HG03060 (cell line): ENCODE measurements at regions not wholly inside any gene's neighbourhood (a gene's known extent, or its start where the extent isn't known, plus 50 kb on each side); places are given as distances from the start of the nearest gene placed in this dataset.

Source experiments
- ATAC-seq: cut with Tn5 transposase; IDR thresholded peaks from one replicate; pipeline ENCODE4 v1.9.1; 2021; ENCODE audit warnings: low read depth, moderate number of reproducible peaks; ENCODE audit not compliant: unreplicated experiment

- no peak for ATAC-seq
Measured at GRCh38 chr18:39515299-39515698, 1949.7 kb upstream of the CELF4 start.

GRCh38 chr18:39513186-39513585, 1947.6 kb upstream of the CELF4 start:
- ATAC-seq, result no peak

GRCh38 chr18:39506581-39507330, 1941.2 kb upstream of the CELF4 start:
- ATAC-seq, result no peak

DNA sequence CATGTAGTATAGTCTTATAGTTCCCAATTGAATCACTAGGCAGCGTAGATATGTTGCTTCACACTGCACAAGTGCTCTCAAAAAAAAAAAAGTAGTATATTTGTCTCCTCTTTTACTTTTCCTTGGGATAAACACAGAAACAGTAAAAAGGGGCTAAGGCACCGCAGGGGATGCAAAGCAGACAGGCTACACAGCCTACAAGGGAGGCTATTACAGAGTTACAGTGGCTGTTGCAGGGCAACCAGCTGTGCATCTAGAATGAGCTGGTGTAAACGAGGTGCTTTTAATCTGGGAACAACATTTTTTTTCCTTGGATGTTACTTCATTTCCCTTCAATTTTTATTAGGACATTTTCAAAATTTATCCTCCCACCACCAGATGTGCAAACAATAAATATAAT, 1934.7 kb upstream of the CELF4 start:
- no peak for ATAC-seq

DNA sequence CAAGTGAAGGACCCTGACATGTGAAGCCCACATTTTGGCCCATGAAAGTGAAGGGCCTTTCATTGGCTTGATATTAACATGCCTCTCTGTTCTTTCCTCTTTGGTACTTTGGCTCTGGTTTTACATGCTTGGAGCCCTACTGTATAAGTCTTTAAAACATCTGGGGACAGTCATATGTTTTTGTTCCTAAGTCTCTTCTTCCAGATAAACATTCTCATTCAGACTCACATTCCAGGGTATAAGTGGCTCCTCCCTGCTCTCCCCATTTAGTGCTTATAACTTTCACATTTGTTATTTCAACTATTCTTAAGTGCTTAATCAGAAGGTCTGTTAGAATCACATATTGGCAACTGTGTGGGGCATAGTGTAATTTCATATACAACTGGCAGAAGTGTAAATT, 1932.2 kb upstream of the CELF4 start:
- no peak for ATAC-seq

GRCh38 chr18:39496986-39497385, 1931.4 kb upstream of the CELF4 start:
- no peak for ATAC-seq

- ATAC-seq, result no peak
Measured at GRCh38 chr18:39494211-39494896, 1928.8 kb upstream of the CELF4 start.

DNA sequence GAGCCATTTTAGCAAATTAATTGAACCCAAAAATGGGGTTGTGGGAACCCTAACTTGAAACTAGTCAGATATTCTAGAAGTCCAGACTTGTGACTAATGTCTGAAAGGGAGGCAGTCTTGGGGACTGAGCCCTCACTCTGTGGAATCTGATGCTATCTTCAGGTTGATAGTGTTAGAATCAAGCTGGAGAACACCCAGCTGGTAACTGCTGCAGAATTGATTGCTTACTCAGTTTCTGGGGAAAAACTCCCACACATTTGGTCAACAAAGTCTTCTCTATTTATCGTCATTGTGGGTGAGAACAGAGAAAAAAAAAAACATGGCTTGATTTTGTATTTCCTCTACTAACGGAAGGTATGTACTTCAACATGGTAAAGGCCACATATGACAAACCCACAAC, 1925.8 kb upstream of the CELF4 start:
- ATAC-seq, result no peak

GRCh38 chr18:39489431-39489830, 1923.8 kb upstream of the CELF4 start:
- ATAC-seq, result no peak

DNA sequence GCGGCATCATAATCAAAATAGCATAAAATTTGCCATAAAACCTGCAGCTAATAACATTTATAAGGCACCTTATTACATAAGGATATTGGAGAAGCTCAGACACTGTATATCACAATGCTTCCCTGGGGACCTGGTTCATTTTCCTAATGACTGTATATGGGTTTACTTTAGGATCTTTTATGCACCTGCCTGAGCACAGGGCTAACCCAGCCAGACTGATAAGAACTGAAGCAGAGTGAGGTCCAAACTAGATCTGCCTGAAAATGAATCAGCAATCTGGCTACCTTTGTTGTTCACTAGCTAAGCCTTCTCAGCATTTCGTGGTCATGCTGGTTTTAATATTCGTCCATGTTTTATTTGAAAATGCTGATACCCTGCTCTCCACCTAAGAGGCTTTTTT, 1922.3 kb upstream of the CELF4 start:
- ATAC-seq, result no peak

- no peak for ATAC-seq
Measured at GRCh38 chr18:39486268-39486667, 1920.7 kb upstream of the CELF4 start.

GRCh38 chr18:39485696-39486095, 1920.1 kb upstream of the CELF4 start:
- ATAC-seq, result no peak

GRCh38 chr18:39481281-39481680, 1915.7 kb upstream of the CELF4 start:
- no peak for ATAC-seq

- ATAC-seq, result no peak
Measured at GRCh38 chr18:39480494-39481195, 1915.0 kb upstream of the CELF4 start.

DNA sequence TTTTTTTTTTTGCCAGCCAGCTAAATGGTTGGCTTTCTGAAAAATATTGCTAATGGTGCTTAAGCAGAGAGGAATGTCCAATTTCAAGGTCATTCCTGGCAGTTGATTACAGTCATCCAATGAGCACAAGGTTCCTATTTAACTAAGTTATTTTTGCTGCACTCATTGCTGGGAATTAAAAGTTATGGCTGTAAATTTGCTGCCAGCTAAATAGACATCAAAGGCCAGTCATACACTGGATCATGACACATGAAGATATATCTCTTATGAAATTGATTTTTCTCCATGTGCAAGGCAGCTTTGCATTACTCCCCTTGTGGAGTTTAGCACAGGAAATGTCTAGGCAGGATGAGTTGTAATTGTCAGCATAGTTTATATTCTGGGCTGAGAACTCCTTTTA, 1898.4 kb upstream of the CELF4 start:
- ATAC-seq, result no peak

DNA sequence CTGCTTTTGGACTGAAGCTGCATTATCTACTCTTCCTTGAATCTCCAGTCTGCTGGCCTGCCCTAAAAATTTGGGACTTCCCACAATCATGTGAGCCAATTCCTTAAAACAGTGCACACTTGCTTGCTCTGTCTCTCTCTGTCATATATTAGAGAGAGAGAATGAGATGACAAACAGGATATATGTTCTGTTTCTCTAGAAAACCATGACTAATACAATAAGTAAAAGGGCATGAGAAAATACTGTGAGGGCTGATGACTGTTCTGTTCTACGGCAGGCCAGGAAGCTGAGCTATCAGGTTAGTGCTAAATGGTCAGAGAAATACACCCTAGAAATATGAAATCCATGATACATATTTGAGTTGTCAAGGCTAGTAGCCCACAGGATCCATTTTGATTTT, 1896.8 kb upstream of the CELF4 start:
- no peak for ATAC-seq

GRCh38 chr18:39460136-39460535, 1894.5 kb upstream of the CELF4 start:
- ATAC-seq, result no peak

DNA sequence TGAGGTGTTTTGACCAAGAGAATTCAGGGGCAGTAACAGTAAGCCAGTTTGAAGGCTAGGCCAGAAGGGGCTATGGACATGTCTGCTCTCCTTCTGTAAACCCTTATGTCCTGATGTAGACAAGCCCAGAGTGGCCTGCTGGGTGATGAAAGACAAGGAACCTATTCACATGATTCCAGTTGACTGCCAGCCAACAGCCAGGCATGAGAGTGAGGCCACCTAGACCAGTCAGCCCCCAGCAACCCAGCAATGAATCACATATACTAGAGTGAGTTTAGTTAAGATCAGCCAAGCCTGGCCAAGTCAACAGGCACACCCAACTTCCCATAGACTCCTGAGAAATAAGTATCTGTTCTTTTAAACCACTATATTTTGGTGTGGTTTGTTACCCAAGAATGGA, 1889.7 kb upstream of the CELF4 start:
- no peak for ATAC-seq

- no peak for ATAC-seq
Measured at GRCh38 chr18:39454866-39455265, 1889.3 kb upstream of the CELF4 start.

DNA sequence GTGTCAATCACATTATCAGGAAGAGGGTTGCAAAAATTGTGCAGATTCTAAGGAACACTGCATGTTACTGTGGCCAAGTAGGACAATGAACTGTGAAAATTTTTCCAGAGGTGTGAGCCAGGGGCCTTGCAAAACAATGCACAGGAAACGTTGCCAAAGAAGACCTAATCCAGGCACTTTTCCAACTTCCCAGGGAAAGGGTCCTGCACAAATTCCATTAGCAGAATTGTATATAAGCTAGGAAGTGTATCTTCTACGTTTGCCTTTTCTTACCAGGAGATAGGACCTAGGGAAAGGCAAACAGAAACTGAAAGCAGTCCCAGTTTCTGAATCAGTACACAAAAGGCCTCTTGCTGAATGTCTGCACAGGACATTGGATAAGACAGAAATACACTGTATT, 1888.3 kb upstream of the CELF4 start:
- ATAC-seq, result no peak

- ATAC-seq, result no peak
Measured at GRCh38 chr18:39453356-39453755, 1887.8 kb upstream of the CELF4 start.

DNA sequence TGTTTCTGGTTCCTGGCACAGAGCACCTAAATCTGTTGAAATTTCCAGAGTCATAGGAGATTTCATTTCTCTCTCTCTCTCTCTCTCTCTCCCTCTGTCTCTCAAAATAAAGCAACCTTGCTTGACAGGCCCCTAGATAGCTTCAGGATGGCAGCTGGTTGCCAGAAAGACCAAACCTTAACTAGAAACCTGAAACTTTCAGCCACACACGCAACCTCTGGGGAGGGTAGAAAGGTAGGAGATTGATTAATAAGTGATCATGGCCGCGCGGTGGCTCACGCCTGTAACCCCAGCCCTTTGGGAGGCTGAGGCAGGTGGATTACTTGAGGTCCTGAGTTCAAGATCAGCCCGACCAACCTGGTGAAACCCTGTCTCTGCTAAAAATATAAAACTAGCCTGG, 1885.4 kb upstream of the CELF4 start:
- ATAC-seq, result no peak
